HCT116 (cell line): ENCODE measurements at regions not wholly inside any gene's neighbourhood (a gene's known extent, or its start where the extent isn't known, plus 50 kb on each side); places are given as distances from the start of the nearest gene placed in this dataset.

Experiments
- ATAC-seq: fragments of 200-7000 bp; cut with Tn5 transposase; 2 replicates; pipeline ENCODE4 v1.9.1; 2020; ENCODE audit warnings: mild to moderate bottlenecking, moderate library complexity
- BruUV-seq: library from RNA; stranded (reverse); fragments of 400-500 nt; replicated peaks from 2 replicates; lab custom pipeline; 2021; lab: Mats Ljungman, UMichigan
- CTCF ChIA-PET: fragments of 300-600 bp; sonication (Branson Sonifier 250); formaldehyde crosslinking; loops from one replicate; lab custom pipeline; 2021; ENCODE audit warnings: antibody characterized with exemption; lab: Charles Lee
- POLR2A ChIA-PET: fragments of 300-600, 350-600 bp; sonication (Branson Sonifier 250); formaldehyde crosslinking; loops from one replicate; lab custom pipeline; 2021; ENCODE audit warnings: antibody characterized with exemption; lab: Charles Lee
- RAD21 ChIA-PET, 2 experiments: fragments of 300-600 bp; sonication (Branson Sonifier 250); formaldehyde crosslinking; loops; one replicate each; lab custom pipeline; 2023; ENCODE audit warnings: low total read pairs in 2 of 2; ENCODE audit not compliant: uncharacterized antibody in 2 of 2, unreplicated experiment in 2 of 2, low non-redundant PET in 1 of 2; lab: Charles Lee
- DNase-seq: peaks from one replicate; pipeline ENCODE4 v3.0.0-alpha.2; 2010; ENCODE audit warnings: low read depth, low spot score
- H2AFZ ChIP-seq: fragments of 200-600 bp; shearing (Covaris generic), sonication (generic); 2 replicates; pipeline ENCODE4 v1.6.1; 2017; ENCODE audit warnings: low read depth, mixed run types, mixed read lengths, antibody characterized with exemption, low read length; ENCODE audit not compliant: poor library complexity, severe bottlenecking
- H3K27ac ChIP-seq: 2 replicates; pipeline ENCODE4 v1.5.1; 2012; ENCODE audit warnings: low read depth, low read length
- H3K27me3 ChIP-seq: fragments of 200-600 bp; sonication (generic); 2 replicates; pipeline ENCODE4 v1.6.1; 2016; ENCODE audit warnings: mixed run types, low read length, mixed read lengths; ENCODE audit not compliant: insufficient read depth
- H3K36me3 ChIP-seq, 2 experiments: fragments of 200-500 bp in 1 of 2; fragments of 200-600 bp in 1 of 2; sonication (Bioruptor generic) in 1 of 2; sonication (generic) in 1 of 2; 2 replicates each; pipeline versions ENCODE4 v1.5.1 to v1.6.1; 2014 to 2016; ENCODE audit warnings: low read length in 2 of 2, inconsistent platforms in 1 of 2, mixed read lengths in 1 of 2, mixed run types in 1 of 2; ENCODE audit not compliant: insufficient read depth in 2 of 2, control insufficient read depth in 1 of 2
- H3K4me1 ChIP-seq, 2 experiments: fragments of 200-600 bp in 1 of 2; sonication (generic) in 1 of 2; 2 replicates each; pipeline versions ENCODE4 v1.5.1 to v1.6.1; 2012 to 2017; ENCODE audit warnings: low read length in 2 of 2, inconsistent platforms in 1 of 2, mild to moderate bottlenecking in 1 of 2, mixed read lengths in 1 of 2, mixed run types in 1 of 2, moderate library complexity in 1 of 2; ENCODE audit not compliant: insufficient read depth in 2 of 2, control insufficient read depth in 1 of 2
- H3K4me2 ChIP-seq: fragments of 200-600 bp; sonication (generic); 2 replicates; pipeline ENCODE4 v1.6.1; 2017; ENCODE audit warnings: mixed run types, low read length, mixed read lengths
- H3K4me3 ChIP-seq, 2 experiments: fragments of 200-600 bp in 1 of 2; sonication (generic) in 1 of 2; replicated peaks in 1 of 2; 2 replicates each; pipeline ENCODE4 v1.5.1; 2011 to 2016; ENCODE audit warnings: low read length in 2 of 2, control low read depth in 1 of 2, low read depth in 1 of 2, mild to moderate bottlenecking in 1 of 2, mixed read lengths in 1 of 2, mixed run types in 1 of 2
- H3K79me2 ChIP-seq: fragments of 200-600 bp; sonication (generic); 2 replicates; pipeline ENCODE4 v1.6.1; 2017; ENCODE audit warnings: mild to moderate bottlenecking, mixed run types, low read length, moderate library complexity, mixed read lengths; ENCODE audit not compliant: insufficient read depth
- H3K9ac ChIP-seq: fragments of 200-600 bp; sonication (generic); 2 replicates; pipeline ENCODE4 v1.6.1; 2016; ENCODE audit warnings: low read length, mixed read lengths
- H3K9me2 ChIP-seq: fragments of 200-600 bp; sonication (generic), shearing (Covaris generic); 2 replicates; pipeline ENCODE4 v1.6.1; 2017; ENCODE audit warnings: mixed run types, mild to moderate bottlenecking, moderate library complexity; ENCODE audit not compliant: insufficient read depth
- H3K9me3 ChIP-seq, 2 experiments: fragments of 200-500 bp in 1 of 2; fragments of 200-600 bp in 1 of 2; sonication (Bioruptor generic) in 1 of 2; sonication (generic) in 1 of 2; 2 replicates each; pipeline ENCODE4 v1.6.1; 2014 to 2017; ENCODE audit warnings: low read length in 2 of 2, mixed read lengths in 2 of 2, inconsistent platforms in 1 of 2, low read depth in 1 of 2, mild to moderate bottlenecking in 1 of 2, mixed run types in 1 of 2, moderate library complexity in 1 of 2; ENCODE audit not compliant: control insufficient read depth in 1 of 2, insufficient read depth in 1 of 2
- H4K20me1 ChIP-seq: fragments of 200-600 bp; sonication (generic), shearing (Covaris generic); 2 replicates; pipeline ENCODE4 v1.6.1; 2017; ENCODE audit warnings: mixed run types, mild to moderate bottlenecking, moderate library complexity; ENCODE audit not compliant: insufficient read depth
- CBX3 ChIP-seq: IDR thresholded peaks from 2 replicates; pipeline ENCODE4 v1.6.1; 2012; ENCODE audit warnings: low read depth
- ELF1 ChIP-seq: IDR thresholded peaks from 2 replicates; pipeline ENCODE4 v1.6.1; 2012; ENCODE audit warnings: low read depth, borderline replicate concordance
- EZH2 ChIP-seq: fragments of 200-600 bp; sonication (generic); IDR thresholded peaks from 2 replicates; pipeline ENCODE4 v1.6.1; 2017; ENCODE audit warnings: antibody characterized with exemption, mixed run types
- EZH2phosphoT487 ChIP-seq: fragments of 200-600 bp; IDR thresholded peaks from 2 replicates; pipeline ENCODE4 v1.6.1; 2018; ENCODE audit warnings: antibody characterized with exemption, borderline replicate concordance
- FOSL1 ChIP-seq: IDR thresholded peaks from 2 replicates; pipeline ENCODE4 v1.6.1; 2012; ENCODE audit warnings: low read depth
- JUND ChIP-seq: IDR thresholded peaks from 2 replicates; pipeline ENCODE4 v1.6.1; 2012
- RAD21 ChIP-seq: IDR thresholded peaks from 2 replicates; pipeline ENCODE4 v1.6.1; 2012; ENCODE audit warnings: low read depth, mild to moderate bottlenecking
- SIN3A ChIP-seq: IDR thresholded peaks from 2 replicates; pipeline ENCODE4 v1.6.1; 2012; ENCODE audit warnings: low read depth
- TCF7L2 ChIP-seq: IDR thresholded peaks from 2 replicates; pipeline ENCODE4 v1.7.0; 2011; ENCODE audit warnings: borderline replicate concordance, inconsistent platforms; ENCODE audit not compliant: insufficient read depth, insufficient read length; ENCODE audit errors: extremely low read depth
- YY1 ChIP-seq: IDR thresholded peaks from 2 replicates; pipeline ENCODE4 v1.6.1; 2011; ENCODE audit warnings: low read length, low read depth, moderate library complexity, mild to moderate bottlenecking; ENCODE audit not compliant: insufficient replicate concordance; ENCODE audit errors: extremely low read depth
- ZFX ChIP-seq: fragments of 450-650 bp; IDR thresholded peaks from 2 replicates; pipeline ENCODE4 v1.6.1; 2017
- intact Hi-C: fragments of 100-400 bp; cut with micrococcal nuclease; formaldehyde crosslinking; loops from 2 replicates; pipeline ENCODE4 v1.10.0; 2022
- TF ChIP-seq, protein P1 (sequence below): IDR thresholded peaks from 2 replicates; pipeline ENCODE4 v1.6.1; 2012
- TF ChIP-seq, protein P2 (sequence below), 3 experiments: fragments of 200-600 bp in 1 of 3; sonication (generic) in 1 of 3; IDR thresholded peaks in 2 of 3; conservative IDR thresholded peaks in 1 of 3; 2 replicates each; pipeline ENCODE4 v1.5.1; 2012 to 2017; ENCODE audit warnings: low read depth in 2 of 3, low read length in 2 of 3, antibody characterized with exemption in 1 of 3, borderline replicate concordance in 1 of 3, control low read depth in 1 of 3, mild to moderate bottlenecking in 1 of 3, mixed read lengths in 1 of 3, mixed run types in 1 of 3, moderate library complexity in 1 of 3; ENCODE audit not compliant: insufficient read depth in 1 of 3

DNA sequence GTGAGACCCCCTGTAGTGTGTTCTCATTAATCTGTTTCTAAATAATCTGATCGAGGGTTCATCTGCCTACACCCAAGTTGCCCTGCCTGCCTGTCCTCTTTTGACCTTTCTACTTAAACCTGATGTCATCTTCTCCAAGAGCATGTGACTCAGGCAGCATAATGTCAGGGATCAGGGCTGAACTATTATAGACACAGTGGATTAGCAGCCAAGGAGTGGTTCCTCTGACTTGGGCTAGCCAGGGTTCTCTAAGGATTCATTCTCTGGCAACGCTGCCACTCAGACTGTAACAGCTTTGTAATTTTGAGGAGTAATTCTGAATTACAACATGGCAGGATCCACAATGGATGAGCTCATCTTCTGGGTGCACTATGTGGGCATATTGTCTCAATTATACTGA is 124.0 kb downstream of the MDH1 start (continued):
- TF ChIP-seq EZH2phosphoT487 = no peak
- TF ChIP-seq, protein P1, sequence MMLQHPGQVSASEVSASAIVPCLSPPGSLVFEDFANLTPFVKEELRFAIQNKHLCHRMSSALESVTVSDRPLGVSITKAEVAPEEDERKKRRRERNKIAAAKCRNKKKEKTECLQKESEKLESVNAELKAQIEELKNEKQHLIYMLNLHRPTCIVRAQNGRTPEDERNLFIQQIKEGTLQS = no peak
- no peak for TF ChIP-seq CBX3
- no peak for TF ChIP-seq SIN3A
- no peak for TF ChIP-seq ZFX
- TF ChIP-seq RAD21 = no peak
- TF ChIP-seq, protein P2, sequence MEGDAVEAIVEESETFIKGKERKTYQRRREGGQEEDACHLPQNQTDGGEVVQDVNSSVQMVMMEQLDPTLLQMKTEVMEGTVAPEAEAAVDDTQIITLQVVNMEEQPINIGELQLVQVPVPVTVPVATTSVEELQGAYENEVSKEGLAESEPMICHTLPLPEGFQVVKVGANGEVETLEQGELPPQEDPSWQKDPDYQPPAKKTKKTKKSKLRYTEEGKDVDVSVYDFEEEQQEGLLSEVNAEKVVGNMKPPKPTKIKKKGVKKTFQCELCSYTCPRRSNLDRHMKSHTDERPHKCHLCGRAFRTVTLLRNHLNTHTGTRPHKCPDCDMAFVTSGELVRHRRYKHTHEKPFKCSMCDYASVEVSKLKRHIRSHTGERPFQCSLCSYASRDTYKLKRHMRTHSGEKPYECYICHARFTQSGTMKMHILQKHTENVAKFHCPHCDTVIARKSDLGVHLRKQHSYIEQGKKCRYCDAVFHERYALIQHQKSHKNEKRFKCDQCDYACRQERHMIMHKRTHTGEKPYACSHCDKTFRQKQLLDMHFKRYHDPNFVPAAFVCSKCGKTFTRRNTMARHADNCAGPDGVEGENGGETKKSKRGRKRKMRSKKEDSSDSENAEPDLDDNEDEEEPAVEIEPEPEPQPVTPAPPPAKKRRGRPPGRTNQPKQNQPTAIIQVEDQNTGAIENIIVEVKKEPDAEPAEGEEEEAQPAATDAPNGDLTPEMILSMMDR (IDR thresholded peaks at IDR 0.05 in 2 of 3, conservative IDR thresholded peaks at IDR 0.05 in 1 of 3; ENCODE audit: borderline replicate concordance in 1 of 3, insufficient read depth in 1 of 3, low read depth in 2 of 3, low read length in 2 of 3) = no peak

DNA sequence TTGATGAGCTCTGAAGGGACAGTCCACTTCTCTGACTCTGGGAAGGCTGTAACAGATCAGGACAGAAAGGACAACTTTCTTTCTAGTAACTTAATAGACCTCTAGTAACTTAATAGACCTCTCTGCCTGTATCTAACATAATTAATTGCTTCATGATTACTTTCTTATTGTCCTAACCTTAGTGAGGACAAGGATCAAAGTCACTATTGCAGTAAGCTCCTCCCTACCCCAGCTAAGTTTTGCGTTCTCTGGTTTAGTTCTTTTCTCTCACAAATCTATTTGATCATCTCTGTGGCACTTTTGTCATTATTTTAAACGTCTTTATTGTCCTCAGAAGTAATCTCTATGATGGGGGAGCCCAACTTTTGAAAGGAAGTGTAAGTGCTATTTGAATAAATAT is 125.5 kb upstream of the UGP2 start:
- no peak overlapping the region for H2AFZ ChIP-seq
- no peaks in the 10 kb centered on the region for H3K9me2 ChIP-seq
- H3K9me3 ChIP-seq = no peaks in the 10 kb centered on the region
- no peaks in the 10 kb centered on the region for H3K27me3 ChIP-seq
- ATAC-seq (no peak), DNase-seq (no peak)
- no peak overlapping the region for H3K27ac ChIP-seq
- intact Hi-C loops = no loop called here
- H3K4me2 ChIP-seq = no peak overlapping the region
- H4K20me1 ChIP-seq = no peaks in the 10 kb centered on the region
- RAD21 ChIA-PET = no interaction called here
- no peaks in the 10 kb centered on the region for H3K36me3 ChIP-seq
- no TSS peak for BruUV-seq
- no peaks in the 10 kb centered on the region for H3K79me2 ChIP-seq
- POLR2A ChIA-PET = no interaction called here
- no peak overlapping the region for H3K9ac ChIP-seq
- H3K4me3 ChIP-seq = no peak overlapping the region
- TF ChIP-seq FOSL1 (no peak), YY1 (no peak), TCF7L2 (no peak), JUND (no peak), EZH2 (no peak), EZH2phosphoT487 (no peak), ELF1 (no peak)
- no peaks in the 10 kb centered on the region for H3K4me1 ChIP-seq
- CTCF ChIA-PET = no interaction called here
